Natural killer cell (primary cell): ENCODE measurements at regions not wholly inside any gene's neighbourhood (a gene's known extent, or its start where the extent isn't known, plus 50 kb on each side); places are given as distances from the start of the nearest gene placed in this dataset.

Experiments used
- ATAC-seq, 3 donors: fragments of 150-1000 bp in 2 of 3; fragments of 200-7000 bp in 1 of 3; cut with Tn5 transposase; 1 replicate in 1 of 3; 2 replicates in 2 of 3; pipeline ENCODE4 v1.10.0; 2021; ENCODE audit warnings: mild to moderate bottlenecking in 2 of 3, moderate library complexity in 2 of 3
- DNase-seq, 2 donors: peaks; one replicate each; pipeline versions ENCODE4 v3.0.0 to v3.0.0-alpha.2; 2013 to 2021; ENCODE audit warnings: mixed read lengths in 1 of 2
- H3K27ac ChIP-seq: one replicate; pipeline ENCODE4 v1.5.1; 2013; ENCODE audit warnings: mild to moderate bottlenecking, low read length
- H3K27me3 ChIP-seq: one replicate; pipeline ENCODE4 v1.6.1; 2013; ENCODE audit warnings: low read length; ENCODE audit not compliant: control insufficient read depth, insufficient read depth
- H3K36me3 ChIP-seq: one replicate; pipeline ENCODE4 v1.6.1; 2013; ENCODE audit warnings: low read length; ENCODE audit not compliant: control insufficient read depth, insufficient read depth
- H3K4me1 ChIP-seq: one replicate; pipeline ENCODE4 v1.6.1; 2013; ENCODE audit warnings: low read length; ENCODE audit not compliant: control insufficient read depth, insufficient read depth
- H3K4me3 ChIP-seq: one replicate; pipeline ENCODE4 v1.5.1; 2013; ENCODE audit warnings: low read length
- H3K9me3 ChIP-seq: one replicate; pipeline ENCODE4 v1.6.1; 2013; ENCODE audit warnings: low read length; ENCODE audit not compliant: control insufficient read depth, insufficient read depth
- H3K27ac Mint-ChIP-seq, 2 donors: one replicate each; pipeline ENCODE4 v1.8.0; 2022; ENCODE audit warnings: mild to moderate bottlenecking in 2 of 2, mixed read lengths in 2 of 2, moderate library complexity in 1 of 2
- H3K27me3 Mint-ChIP-seq, 2 donors: one replicate each; pipeline ENCODE4 v1.8.0; 2022; ENCODE audit warnings: low read depth in 2 of 2, mixed read lengths in 2 of 2
- H3K36me3 Mint-ChIP-seq: one replicate; pipeline ENCODE4 v1.8.0; 2022; ENCODE audit warnings: mixed read lengths
- H3K4me1 Mint-ChIP-seq, 2 donors: one replicate each; pipeline ENCODE4 v1.8.0; 2022; ENCODE audit warnings: mixed read lengths in 2 of 2
- H3K4me3 Mint-ChIP-seq: one replicate; pipeline ENCODE4 v1.8.0; 2022; ENCODE audit warnings: mild to moderate bottlenecking, moderate library complexity, mixed read lengths
- H3K9me3 Mint-ChIP-seq, 2 donors: one replicate each; pipeline ENCODE4 v1.8.0; 2022; ENCODE audit warnings: mixed read lengths in 2 of 2
- CTCF ChIP-seq: fragments of 200-600 bp; IDR thresholded peaks from one replicate; pipeline ENCODE4 v1.8.0; 2022; ENCODE audit warnings: antibody characterized with exemption
- WGBS: methylation state at CpG from one replicate; pipeline ENCODE4 v1.1.7; 2013; ENCODE audit warnings: missing lambda C conversion rate; ENCODE audit not compliant: insufficient coverage; 5-methylcytosine and 5-hydroxymethylcytosine counted together
- intact Hi-C: fragments of 100-400 bp; cut with micrococcal nuclease; formaldehyde crosslinking; loops from one replicate; pipeline ENCODE4 v1.14.2; 2022

DNA sequence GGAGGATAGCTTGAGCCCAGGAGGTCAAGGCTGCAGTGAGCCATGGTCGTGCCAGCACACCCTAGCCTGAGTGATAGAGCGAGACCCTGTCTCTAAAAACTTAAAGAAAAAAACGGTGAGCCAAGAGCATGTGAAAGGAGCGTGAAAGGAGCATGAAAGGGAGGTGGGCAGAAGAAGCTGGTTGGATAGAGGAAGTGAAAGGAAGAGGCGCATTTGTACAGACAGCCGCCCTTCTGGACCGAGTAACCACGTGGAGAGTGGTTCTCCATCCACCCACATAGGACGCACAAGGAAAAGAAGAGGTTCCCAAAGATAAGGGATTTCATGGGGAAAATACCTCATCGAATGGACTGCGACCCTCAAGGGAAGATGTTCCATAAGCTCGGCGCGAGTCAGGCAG, 60.4 kb upstream of the IFNAR2 start:
- H3K4me3 ChIP-seq, result no peak overlapping the region
- no peaks in the 10 kb centered on the region for H3K9me3 ChIP-seq
- 83% methylated on average over 10 of the region's 14 CpGs for WGBS
- no peaks in the 10 kb centered on the region for H3K4me1 Mint-ChIP-seq
- no peak overlapping the region for H3K4me3 Mint-ChIP-seq
- no peak overlapping the region for H3K27ac Mint-ChIP-seq
- intact Hi-C loops, result no loop called here
- H3K27me3 ChIP-seq, result peaks cover 3% of the 10 kb centered on the region
- H3K27ac ChIP-seq, result no peak overlapping the region
- ATAC-seq (no peak), DNase-seq (no peak)
- no peaks in the 10 kb centered on the region for H3K36me3 ChIP-seq
- TF ChIP-seq CTCF, result no peak
- H3K4me1 ChIP-seq, result no peaks in the 10 kb centered on the region
- no peaks in the 10 kb centered on the region for H3K36me3 Mint-ChIP-seq
- no peaks in the 10 kb centered on the region for H3K9me3 Mint-ChIP-seq
- peaks cover 23 to 30% of the 10 kb centered on the region in 2 donors for H3K27me3 Mint-ChIP-seq

DNA sequence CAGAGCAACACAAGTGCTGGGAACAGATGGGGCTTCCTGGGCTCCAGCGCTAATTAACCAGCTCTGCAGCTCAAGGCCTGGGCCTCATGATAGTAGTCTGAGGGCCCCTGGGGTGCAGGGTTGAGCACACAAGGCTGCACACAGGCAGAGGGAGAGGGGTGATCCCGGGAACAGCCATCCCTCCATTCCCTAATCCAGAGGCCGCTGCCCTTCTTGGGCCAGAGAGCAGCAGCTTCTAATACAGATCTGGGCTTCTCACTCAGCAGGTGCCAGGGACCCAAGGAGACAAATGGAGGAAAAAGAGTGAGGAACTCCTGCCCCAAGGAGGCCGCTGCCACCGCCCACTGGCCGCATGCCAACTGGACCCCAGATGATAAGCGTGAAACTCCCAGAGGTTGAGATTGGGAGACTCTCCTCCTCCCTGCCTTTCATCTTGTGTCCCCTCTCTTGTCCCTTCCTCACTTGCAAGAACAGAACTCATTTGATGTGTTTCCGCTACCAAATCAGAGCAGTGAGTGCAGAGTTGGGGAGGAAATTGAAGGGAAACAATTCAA, 58.0 kb upstream of the IFNAR2 start:
- no peaks in the 10 kb centered on the region for H3K4me1 ChIP-seq
- no peaks in the 10 kb centered on the region for H3K9me3 ChIP-seq
- no peak overlapping the region for H3K4me3 ChIP-seq
- intact Hi-C loops, result no loop called here
- 88% methylated on average over 8 of the region's 8 CpGs for WGBS
- H3K27me3 ChIP-seq, result peaks cover 3% of the 10 kb centered on the region
- no peak for TF ChIP-seq CTCF
- Mint-ChIP-seq H3K9me3 (no peaks in the 10 kb centered on the region), H3K4me3 (no peak overlapping the region), H3K27me3 (peaks cover 32 to 41% of the 10 kb centered on the region in 2 donors), H3K27ac (no peak overlapping the region), H3K36me3 (no peaks in the 10 kb centered on the region), H3K4me1 (no peaks in the 10 kb centered on the region)
- H3K27ac ChIP-seq, result no peak overlapping the region
- DNase-seq (no peak), ATAC-seq (no peak)
- H3K36me3 ChIP-seq, result no peaks in the 10 kb centered on the region

DNA sequence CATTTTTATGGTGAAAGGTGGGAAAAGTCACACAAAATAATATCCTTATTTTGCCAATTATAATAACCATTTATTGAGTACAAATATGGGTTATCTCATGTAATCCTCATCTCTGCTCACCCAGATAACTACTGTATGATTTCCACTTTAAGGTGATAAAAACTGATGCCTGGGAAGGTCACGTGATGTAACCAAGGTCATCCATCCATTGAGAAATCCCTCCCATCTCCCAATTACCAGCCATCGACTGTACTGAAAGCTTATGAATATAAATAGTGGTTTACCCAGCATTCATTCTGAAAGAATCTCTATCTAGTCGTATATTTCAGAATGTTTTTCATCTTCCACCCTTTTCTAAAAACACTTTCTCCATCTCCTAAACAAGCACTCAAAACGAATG, 55.0 kb upstream of the IFNAR2 start:
- no peaks in the 10 kb centered on the region for H3K9me3 ChIP-seq
- no peak for DNase-seq
- H3K27ac Mint-ChIP-seq, result no peak overlapping the region
- no peaks in the 10 kb centered on the region for H3K36me3 ChIP-seq
- no peak overlapping the region for H3K4me3 ChIP-seq
- TF ChIP-seq CTCF, result no peak
- H3K27ac ChIP-seq, result no peak overlapping the region
- no peaks in the 10 kb centered on the region for H3K27me3 ChIP-seq
- intact Hi-C loops, result no loop called here
- no peak for ATAC-seq
- 70% methylated on average over 2 of the region's 4 CpGs for WGBS
- H3K4me3 Mint-ChIP-seq, result no peak overlapping the region
- H3K36me3 Mint-ChIP-seq, result no peaks in the 10 kb centered on the region
- H3K4me1 Mint-ChIP-seq, result no peaks in the 10 kb centered on the region
- no peaks in the 10 kb centered on the region for H3K9me3 Mint-ChIP-seq
- no peaks in the 10 kb centered on the region for H3K4me1 ChIP-seq
- peaks cover 24 to 30% of the 10 kb centered on the region in 2 donors for H3K27me3 Mint-ChIP-seq
